IMR-90 (cell line): ENCODE measurements at regions not wholly inside any gene's neighbourhood (a gene's known extent, or its start where the extent isn't known, plus 50 kb on each side); places are given as distances from the start of the nearest gene placed in this dataset.

Experiments
- ATAC-seq: fragments of 200-7000 bp; cut with Tn5 transposase; 2 replicates; pipeline ENCODE4 v1.9.1; 2020; ENCODE audit warnings: low read depth, mild to moderate bottlenecking, moderate library complexity
- BruUV-seq: library from RNA; stranded (reverse); fragments of 400-500 nt; replicated peaks from 2 replicates; lab custom pipeline; 2021; lab: Mats Ljungman, UMichigan
- CTCF ChIA-PET: fragments of 300-600 bp; formaldehyde crosslinking; extraction: SDS; loops from one replicate; lab custom pipeline; 2021; ENCODE audit warnings: antibody characterized with exemption; lab: Yijun Ruan, JAX
- POLR2A ChIA-PET: fragments of 300-600 bp; sonication (Branson Sonifier 250); formaldehyde crosslinking; loops from one replicate; lab custom pipeline; 2022; ENCODE audit warnings: antibody characterized with exemption; ENCODE audit not compliant: unreplicated experiment; lab: Charles Lee
- DNase-seq: peaks from one replicate; pipeline ENCODE4 v3.0.0; 2013
- H2AFZ ChIP-seq: replicated peaks from 2 replicates; pipeline ENCODE3; 2013; ENCODE audit warnings: low read length, mild to moderate bottlenecking; ENCODE audit not compliant: poor library complexity
- H2AK5ac ChIP-seq: 2 replicates; pipeline ENCODE4 v1.6.1; 2013; ENCODE audit warnings: low read depth, low read length, inconsistent platforms
- H2AK9ac ChIP-seq: replicated peaks from 2 replicates; pipeline ENCODE3; 2013; ENCODE audit warnings: mild to moderate bottlenecking, low read depth, low read length, moderate library complexity; ENCODE audit not compliant: poor library complexity
- H2BK120ac ChIP-seq: 2 replicates; pipeline ENCODE4 v1.6.1; 2013; ENCODE audit warnings: low read depth, low read length, inconsistent platforms
- H2BK15ac ChIP-seq: 3 replicates; pipeline ENCODE4 v1.6.1; 2013; ENCODE audit warnings: low read depth, low read length, inconsistent platforms
- H2BK20ac ChIP-seq: 2 replicates; pipeline ENCODE4 v1.6.1; 2013; ENCODE audit warnings: low read depth, mild to moderate bottlenecking, inconsistent platforms, low read length, moderate library complexity
- H2BK5ac ChIP-seq: 2 replicates; pipeline ENCODE4 v1.6.1; 2013; ENCODE audit warnings: mild to moderate bottlenecking, low read depth, low read length, inconsistent platforms; ENCODE audit not compliant: poor library complexity, severe bottlenecking
- H3K14ac ChIP-seq: replicated peaks from 2 replicates; pipeline ENCODE4 v1.6.1; 2013; ENCODE audit warnings: low read depth, low read length, inconsistent platforms
- H3K18ac ChIP-seq: 2 replicates; pipeline ENCODE4 v1.6.1; 2013; ENCODE audit warnings: low read depth, low read length, control low read depth
- H3K23ac ChIP-seq: 2 replicates; pipeline ENCODE4 v1.6.1; 2013; ENCODE audit warnings: low read depth, low read length, inconsistent platforms
- H3K27ac ChIP-seq: 2 replicates; pipeline ENCODE4 v1.5.1; 2013; ENCODE audit warnings: mild to moderate bottlenecking, control low read depth, low read length; ENCODE audit not compliant: insufficient read depth
- H3K27me3 ChIP-seq: 2 replicates; pipeline ENCODE4 v1.6.1; 2013; ENCODE audit warnings: low read length; ENCODE audit not compliant: control insufficient read depth, insufficient read depth
- H3K36me3 ChIP-seq: 2 replicates; pipeline ENCODE4 v1.6.1; 2013; ENCODE audit warnings: low read length, mixed read lengths; ENCODE audit not compliant: control insufficient read depth, insufficient read depth
- H3K4ac ChIP-seq: 2 replicates; pipeline ENCODE4 v1.6.1; 2013; ENCODE audit warnings: low read depth, low read length, inconsistent platforms
- H3K4me1 ChIP-seq: 2 replicates; pipeline ENCODE4 v1.6.1; 2013; ENCODE audit warnings: low read length, mixed read lengths; ENCODE audit not compliant: control insufficient read depth, insufficient read depth
- H3K4me2 ChIP-seq: 2 replicates; pipeline ENCODE4 v1.6.1; 2013; ENCODE audit warnings: low read depth, mild to moderate bottlenecking, control low read depth, low read length, moderate library complexity
- H3K4me3 ChIP-seq: 2 replicates; pipeline ENCODE4 v1.5.1; 2013; ENCODE audit warnings: low read depth, mild to moderate bottlenecking, control low read depth, low read length, moderate library complexity; ENCODE audit not compliant: insufficient read depth
- H3K56ac ChIP-seq: 2 replicates; pipeline ENCODE4 v1.6.1; 2013; ENCODE audit warnings: low read length, inconsistent platforms; ENCODE audit not compliant: insufficient read depth; ENCODE audit errors: extremely low read depth
- H3K79me1 ChIP-seq, 2 experiments: 2 replicates each; pipeline ENCODE4 v1.6.1; 2013; ENCODE audit warnings: low read length in 2 of 2, inconsistent platforms in 1 of 2, low read depth in 1 of 2
- H3K9ac ChIP-seq: 2 replicates; pipeline ENCODE4 v1.6.1; 2013; ENCODE audit warnings: low read depth, low read length, control low read depth
- H3K9me1 ChIP-seq: 2 replicates; pipeline ENCODE4 v1.6.1; 2013; ENCODE audit warnings: low read length, inconsistent platforms; ENCODE audit not compliant: insufficient read depth
- H3K9me3 ChIP-seq: 2 replicates; pipeline ENCODE4 v1.6.1; 2013; ENCODE audit warnings: low read length; ENCODE audit not compliant: control insufficient read depth, insufficient read depth
- H4K20me1 ChIP-seq: 2 replicates; pipeline ENCODE4 v1.6.1; 2013; ENCODE audit warnings: low read length, inconsistent platforms; ENCODE audit not compliant: insufficient read depth
- H4K5ac ChIP-seq: 2 replicates; pipeline ENCODE4 v1.6.1; 2013; ENCODE audit warnings: mild to moderate bottlenecking, low read depth, low read length, control low read depth
- H4K8ac ChIP-seq, 2 experiments: 2 replicates each; pipeline ENCODE4 v1.6.1; 2013; ENCODE audit warnings: low read depth in 2 of 2, low read length in 2 of 2, control low read depth in 1 of 2, inconsistent platforms in 1 of 2
- H4K91ac ChIP-seq: 2 replicates; pipeline ENCODE4 v1.6.1; 2013; ENCODE audit warnings: low read depth, low read length, inconsistent platforms; ENCODE audit not compliant: insufficient read depth
- BHLHE40 ChIP-seq: fragments of 150-350 bp; IDR thresholded peaks from 2 replicates; pipeline ENCODE4 v1.6.1; 2016; ENCODE audit warnings: mild to moderate bottlenecking, low read depth, low read length
- CEBPB ChIP-seq: IDR thresholded peaks from 2 replicates; pipeline ENCODE4 v1.6.1; 2012; ENCODE audit warnings: low read depth, low read length, improper control_type of control experiment
- CHD1 ChIP-seq: IDR thresholded peaks from 2 replicates; pipeline ENCODE4 v1.6.1; 2012; ENCODE audit warnings: low read depth, low read length, improper control_type of control experiment
- FOS ChIP-seq: fragments of 150-350 bp; IDR thresholded peaks from 2 replicates; pipeline ENCODE4 v1.6.1; 2016; ENCODE audit warnings: low read depth, low read length
- MAFK ChIP-seq: IDR thresholded peaks from 2 replicates; pipeline ENCODE4 v1.6.1; 2012; ENCODE audit warnings: low read depth, low read length, improper control_type of control experiment
- MAZ ChIP-seq: IDR thresholded peaks from 2 replicates; pipeline ENCODE4 v1.6.1; 2012; ENCODE audit warnings: low read depth, mild to moderate bottlenecking, low read length, improper control_type of control experiment, moderate library complexity, borderline replicate concordance
- MXI1 ChIP-seq: IDR thresholded peaks from 2 replicates; pipeline ENCODE4 v1.6.1; 2012; ENCODE audit warnings: low read depth, mild to moderate bottlenecking, low read length, moderate library complexity, borderline replicate concordance
- POLR2A ChIP-seq: IDR thresholded peaks from 2 replicates; pipeline ENCODE4 v1.6.1; 2012; ENCODE audit warnings: mild to moderate bottlenecking, low read depth, low read length
- RAD21 ChIP-seq: IDR thresholded peaks from 2 replicates; pipeline ENCODE4 v1.6.1; 2012; ENCODE audit warnings: low read length, improper control_type of control experiment
- RCOR1 ChIP-seq: IDR thresholded peaks from 2 replicates; pipeline ENCODE4 v1.6.1; 2012; ENCODE audit warnings: mild to moderate bottlenecking, low read length, improper control_type of control experiment; ENCODE audit not compliant: insufficient replicate concordance
- RFX5 ChIP-seq: IDR thresholded peaks from 2 replicates; pipeline ENCODE4 v1.8.0; 2012; ENCODE audit warnings: low read depth, mild to moderate bottlenecking, low read length, moderate library complexity
- SMC3 ChIP-seq: fragments of 150-350 bp; IDR thresholded peaks from 2 replicates; pipeline ENCODE4 v1.6.1; 2016; ENCODE audit warnings: low read depth, mild to moderate bottlenecking, antibody characterized with exemption, low read length, moderate library complexity
- WGBS, 2 experiments: methylation state at CpG; one replicate each; pipeline versions ENCODE4 v1.1.5 to v1.1.7; 2013; ENCODE audit warnings: missing lambda C conversion rate in 2 of 2; ENCODE audit not compliant: insufficient read length in 1 of 2; ENCODE audit errors: extremely low coverage in 2 of 2; 5-methylcytosine and 5-hydroxymethylcytosine counted together
- dilution Hi-C: fragments of 300-500 bp; cut with HindIII; formaldehyde crosslinking; loops from one replicate; pipeline ENCODE4 v1.14.3; 2018; ENCODE audit warnings: low sequenced_read_pairs; ENCODE audit not compliant: unreplicated experiment
- in situ Hi-C: fragments of 300-500 bp; cut with MboI; formaldehyde crosslinking; loops from 3 replicates; pipeline ENCODE4 v1.14.3; 2019; ENCODE audit warnings: low sequenced_read_pairs, inconsistent platforms, mixed read lengths
- intact Hi-C: fragments of 100-400 bp; cut with micrococcal nuclease; formaldehyde crosslinking; loops from 2 replicates; pipeline ENCODE4 v1.10.0; 2022
- TF ChIP-seq, protein P1 (sequence below): fragments of 150-350 bp; IDR thresholded peaks from 2 replicates; pipeline ENCODE4 v1.6.1; 2017; ENCODE audit warnings: mild to moderate bottlenecking, antibody characterized with exemption, low read length, low read depth
- TF ChIP-seq, protein P2 (sequence below): fragments of 150-350 bp; IDR thresholded peaks from 2 replicates; pipeline ENCODE4 v1.6.1; 2016; ENCODE audit warnings: low read depth, mild to moderate bottlenecking, low read length, moderate library complexity, borderline replicate concordance
- TF ChIP-seq, protein P3 (sequence below): conservative IDR thresholded peaks from 2 replicates; pipeline ENCODE4 v1.5.1; 2012; ENCODE audit warnings: mild to moderate bottlenecking, low read depth, low read length, improper control_type of control experiment

DNA sequence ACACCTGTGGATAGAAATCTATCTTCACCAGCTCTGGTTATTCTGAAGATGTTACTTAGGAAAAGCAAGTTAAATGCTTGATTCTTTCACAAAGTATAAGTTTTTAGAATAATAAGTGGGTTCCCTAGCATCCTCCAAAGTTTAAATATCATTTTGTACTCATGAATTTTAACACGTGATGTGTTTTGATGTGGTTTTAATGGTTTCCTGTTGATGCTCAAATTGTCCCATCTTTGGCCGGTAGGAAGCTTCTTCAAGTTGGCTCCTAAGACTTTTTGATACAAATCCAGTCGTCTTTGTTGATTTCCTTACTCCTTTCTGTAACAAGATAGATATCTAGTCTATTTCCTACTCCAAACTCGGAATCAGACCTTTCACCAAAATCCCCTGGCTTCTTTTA is 94.5 kb upstream of the STXBP5 start:
- Histone ChIP-seq H3K79me1 (no peaks in the 10 kb centered on the region), H3K4me2 (no peak overlapping the region), H3K23ac (no peak overlapping the region), H3K9me1 (no peaks in the 10 kb centered on the region), H2BK20ac (no peak overlapping the region), H3K9me3 (no peaks in the 10 kb centered on the region), H3K9ac (no peak overlapping the region), H3K27me3 (no peaks in the 10 kb centered on the region), H2AK5ac (no peak overlapping the region), H2BK5ac (no peak overlapping the region), H3K14ac (no peak overlapping the region), H3K4ac (no peak overlapping the region), H2AFZ (no peak overlapping the region), H3K27ac (no peak overlapping the region), H2BK15ac (no peak overlapping the region), H4K5ac (no peak overlapping the region), H4K91ac (no peak overlapping the region), H3K4me3 (no peak overlapping the region), H2AK9ac (no peak overlapping the region), H4K8ac (no peak overlapping the region), H3K18ac (no peak overlapping the region), H3K56ac (no peak overlapping the region), H2BK120ac (no peak overlapping the region), H4K20me1 (no peaks in the 10 kb centered on the region), H3K36me3 (no peaks in the 10 kb centered on the region), H3K4me1 (peaks cover 1% of the 10 kb centered on the region; the same call in 1 of the 2 replicates)
- DNase-seq (no peak), ATAC-seq (no peak)
- intact Hi-C loops (loop anchor here (5.0 kb wide), 1 partner anchor 93 kb away; the partner anchor contains the start of gene STXBP5), dilution Hi-C loops (no loop called here), in situ Hi-C loops (no loop called here)
- no TSS peak for BruUV-seq
- POLR2A ChIA-PET, result no interaction called here
- TF ChIP-seq POLR2A, result no peak
- no peak for TF ChIP-seq MAZ
- no peak for TF ChIP-seq CHD1
- TF ChIP-seq MXI1, result no peak
- no peak for TF ChIP-seq RFX5
- TF ChIP-seq, protein P1, sequence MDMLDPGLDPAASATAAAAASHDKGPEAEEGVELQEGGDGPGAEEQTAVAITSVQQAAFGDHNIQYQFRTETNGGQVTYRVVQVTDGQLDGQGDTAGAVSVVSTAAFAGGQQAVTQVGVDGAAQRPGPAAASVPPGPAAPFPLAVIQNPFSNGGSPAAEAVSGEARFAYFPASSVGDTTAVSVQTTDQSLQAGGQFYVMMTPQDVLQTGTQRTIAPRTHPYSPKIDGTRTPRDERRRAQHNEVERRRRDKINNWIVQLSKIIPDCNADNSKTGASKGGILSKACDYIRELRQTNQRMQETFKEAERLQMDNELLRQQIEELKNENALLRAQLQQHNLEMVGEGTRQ, result no peak
- TF ChIP-seq, protein P2, sequence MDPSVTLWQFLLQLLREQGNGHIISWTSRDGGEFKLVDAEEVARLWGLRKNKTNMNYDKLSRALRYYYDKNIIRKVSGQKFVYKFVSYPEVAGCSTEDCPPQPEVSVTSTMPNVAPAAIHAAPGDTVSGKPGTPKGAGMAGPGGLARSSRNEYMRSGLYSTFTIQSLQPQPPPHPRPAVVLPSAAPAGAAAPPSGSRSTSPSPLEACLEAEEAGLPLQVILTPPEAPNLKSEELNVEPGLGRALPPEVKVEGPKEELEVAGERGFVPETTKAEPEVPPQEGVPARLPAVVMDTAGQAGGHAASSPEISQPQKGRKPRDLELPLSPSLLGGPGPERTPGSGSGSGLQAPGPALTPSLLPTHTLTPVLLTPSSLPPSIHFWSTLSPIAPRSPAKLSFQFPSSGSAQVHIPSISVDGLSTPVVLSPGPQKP, result no peak
- TF ChIP-seq, protein P3, sequence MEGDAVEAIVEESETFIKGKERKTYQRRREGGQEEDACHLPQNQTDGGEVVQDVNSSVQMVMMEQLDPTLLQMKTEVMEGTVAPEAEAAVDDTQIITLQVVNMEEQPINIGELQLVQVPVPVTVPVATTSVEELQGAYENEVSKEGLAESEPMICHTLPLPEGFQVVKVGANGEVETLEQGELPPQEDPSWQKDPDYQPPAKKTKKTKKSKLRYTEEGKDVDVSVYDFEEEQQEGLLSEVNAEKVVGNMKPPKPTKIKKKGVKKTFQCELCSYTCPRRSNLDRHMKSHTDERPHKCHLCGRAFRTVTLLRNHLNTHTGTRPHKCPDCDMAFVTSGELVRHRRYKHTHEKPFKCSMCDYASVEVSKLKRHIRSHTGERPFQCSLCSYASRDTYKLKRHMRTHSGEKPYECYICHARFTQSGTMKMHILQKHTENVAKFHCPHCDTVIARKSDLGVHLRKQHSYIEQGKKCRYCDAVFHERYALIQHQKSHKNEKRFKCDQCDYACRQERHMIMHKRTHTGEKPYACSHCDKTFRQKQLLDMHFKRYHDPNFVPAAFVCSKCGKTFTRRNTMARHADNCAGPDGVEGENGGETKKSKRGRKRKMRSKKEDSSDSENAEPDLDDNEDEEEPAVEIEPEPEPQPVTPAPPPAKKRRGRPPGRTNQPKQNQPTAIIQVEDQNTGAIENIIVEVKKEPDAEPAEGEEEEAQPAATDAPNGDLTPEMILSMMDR, result no peak
- TF ChIP-seq CEBPB, result no peak
- no peak for TF ChIP-seq FOS
- no peak for TF ChIP-seq SMC3
- TF ChIP-seq RAD21, result no peak
- no peak for TF ChIP-seq BHLHE40
- TF ChIP-seq RCOR1, result no peak
- TF ChIP-seq MAFK, result no peak
- CTCF ChIA-PET, result no interaction called here
- WGBS, 2 experiments, result no CpG with 5 or more reads among the region's 4 CpGs
